Stimulated activated CD8-positive, alpha-beta memory T cell treated with anti-CD3 and anti-CD28 coated beads, Interleukin-15, amount 100 ng/mL, for 1 hour (primary cell): ENCODE measurements at regions not wholly inside any gene's neighbourhood (a gene's known extent, or its start where the extent isn't known, plus 50 kb on each side); places are given as distances from the start of the nearest gene placed in this dataset.
"Not testable (repeated sequence)": the region's sequence is repeated elsewhere in the genome, so short reads cannot be mapped to it uniquely, and the experiment has no call there.

Experiments used
- DNase-seq: peaks from one replicate; pipeline ENCODE4 v3.0.0-alpha.2; 2020; ENCODE audit warnings: low read depth

- DNase-seq = not testable (repeated sequence)
Observed at GRCh38 chr17:30686538-30687479, 137.7 kb downstream of the CRLF3 start.

GRCh38 chr17:30682280-30682679 lies 142.2 kb downstream of the CRLF3 start:
- not testable (repeated sequence) for DNase-seq

GRCh38 chr17:30680681-30681080 lies 143.8 kb downstream of the CRLF3 start:
- DNase-seq = not testable (repeated sequence)

DNA sequence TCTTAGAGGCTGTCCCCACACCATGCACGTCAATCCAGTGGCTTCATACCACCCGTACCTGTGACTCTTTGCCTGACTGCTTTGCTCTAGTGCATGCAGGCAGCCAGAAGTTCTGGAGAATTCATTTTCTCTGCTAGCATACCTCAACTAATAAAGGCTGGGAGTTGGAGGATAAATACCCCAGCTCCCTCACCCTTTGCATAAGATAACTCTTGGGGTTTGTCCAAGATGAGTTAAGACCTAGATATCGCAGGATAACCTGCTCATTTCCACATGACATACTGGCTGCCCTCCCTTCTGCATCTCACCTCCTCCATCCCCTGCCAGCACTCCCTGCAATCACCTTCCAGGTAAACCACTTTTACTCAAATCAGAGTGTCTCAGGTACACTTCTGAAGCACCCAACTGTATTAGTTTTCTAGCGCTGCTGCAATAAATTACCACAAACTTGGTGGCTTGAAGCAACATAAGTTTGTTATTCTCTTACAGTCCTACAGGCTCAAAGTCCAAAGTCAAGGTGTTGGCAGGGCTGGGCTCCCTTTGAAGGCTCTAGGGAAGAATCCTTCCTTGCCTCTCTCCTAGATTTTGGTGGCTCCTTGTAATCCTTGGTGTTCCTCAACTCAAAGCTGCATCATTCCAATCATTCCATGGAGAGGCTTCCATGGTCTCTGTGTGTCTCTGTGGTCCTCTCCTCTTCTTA lies 146.8 kb downstream of the CRLF3 start:
- no peak for DNase-seq

- not testable (repeated sequence) for DNase-seq
Observed at GRCh38 chr17:30675777-30676492, 148.6 kb downstream of the CRLF3 start.

GRCh38 chr17:30669217-30669649 lies 155.3 kb downstream of the CRLF3 start:
- not testable (repeated sequence) for DNase-seq

GRCh38 chr17:30668360-30669181 lies 155.9 kb downstream of the CRLF3 start:
- DNase-seq = not testable (repeated sequence)

DNA sequence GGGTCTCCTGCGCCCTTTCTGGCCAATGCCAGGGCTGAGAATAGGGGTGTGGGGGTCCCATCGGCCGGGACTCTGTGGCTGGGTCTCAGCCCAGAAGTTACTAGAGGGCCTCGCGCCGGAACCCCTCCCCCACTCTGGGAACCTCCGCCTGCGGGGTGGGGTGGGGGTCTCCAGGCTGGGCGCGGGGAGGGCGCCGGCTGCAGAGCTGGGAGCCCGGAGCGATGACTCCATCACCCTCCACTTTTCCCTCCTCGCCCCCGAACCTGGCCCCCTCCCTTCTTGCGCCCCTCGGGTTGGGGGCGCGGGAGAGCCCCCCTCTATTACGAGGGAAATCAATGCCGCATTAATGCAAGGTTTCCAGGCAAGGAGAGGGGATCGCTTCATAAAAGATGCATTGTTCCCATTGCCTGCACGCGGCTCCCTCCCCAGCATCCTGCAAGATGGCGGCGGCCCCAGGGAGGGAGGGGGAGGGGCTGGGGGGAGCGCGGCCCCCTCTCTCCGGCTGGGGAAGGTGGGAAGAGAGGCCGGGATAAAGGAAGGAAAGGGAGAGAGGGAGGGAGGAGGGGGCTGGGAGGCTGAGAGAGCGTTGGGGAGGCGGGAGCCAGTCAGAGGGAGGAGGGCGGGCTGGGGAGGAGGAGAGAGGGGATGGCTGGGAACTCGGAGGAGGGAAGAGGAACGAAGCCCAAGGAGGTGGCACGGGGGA lies 156.7 kb downstream of the CRLF3 start:
- DNase-seq = not testable (repeated sequence)

DNA sequence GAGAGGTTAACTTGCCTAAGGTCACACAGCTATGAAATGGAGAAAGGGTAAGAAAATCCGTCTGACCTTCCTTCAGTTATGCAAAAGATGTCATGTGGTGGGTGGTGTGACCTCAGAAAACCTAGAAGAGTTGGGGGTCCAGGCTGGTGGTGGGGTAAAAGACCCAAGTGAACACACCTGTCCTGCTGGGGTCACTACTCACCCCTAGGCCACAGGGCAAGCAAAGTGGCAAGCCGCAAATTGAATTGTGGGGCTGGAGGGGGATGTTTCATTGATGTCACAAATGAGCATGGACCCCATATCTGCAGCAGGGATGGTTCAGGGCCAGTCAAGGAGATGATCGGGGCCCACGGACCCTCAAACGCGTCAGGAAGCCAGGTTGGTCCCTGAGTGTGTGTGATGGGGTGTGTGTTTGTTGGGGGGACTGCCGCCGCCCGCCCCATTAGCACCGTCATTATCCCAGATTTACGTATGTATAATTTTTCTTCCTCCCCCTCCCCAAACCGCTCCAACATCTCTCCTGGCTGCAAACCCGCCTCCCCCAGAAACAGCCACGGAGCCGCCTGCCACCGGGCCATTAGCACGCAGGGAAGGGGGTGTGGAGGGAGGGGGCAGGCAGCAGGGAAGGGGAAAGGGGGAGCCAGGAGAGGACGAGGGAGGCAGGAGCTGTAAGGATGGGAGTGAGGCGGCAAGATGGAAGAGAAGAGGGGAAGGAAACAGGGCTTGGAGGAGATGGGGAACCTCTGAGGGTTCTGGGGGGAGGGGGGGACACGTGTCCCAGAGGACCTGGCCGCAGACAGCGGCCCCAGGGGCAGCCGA lies 157.4 kb downstream of the CRLF3 start:
- DNase-seq = not testable (repeated sequence)

GRCh38 chr17:30663727-30664455 lies 160.6 kb downstream of the CRLF3 start:
- not testable (repeated sequence) for DNase-seq

GRCh38 chr17:30657148-30657547 lies 167.3 kb downstream of the CRLF3 start:
- not testable (repeated sequence) for DNase-seq

GRCh38 chr17:30653038-30653437 lies 171.5 kb downstream of the CRLF3 start:
- DNase-seq = not testable (repeated sequence)

GRCh38 chr17:30650149-30650548 lies 172.9 kb downstream of the GOSR1 start:
- not testable (repeated sequence) for DNase-seq

- not testable (repeated sequence) for DNase-seq
Observed at GRCh38 chr17:30648015-30648620, 170.9 kb downstream of the GOSR1 start.

GRCh38 chr17:30645875-30646274 lies 168.7 kb downstream of the GOSR1 start:
- DNase-seq = not testable (repeated sequence)

- DNase-seq = not testable (repeated sequence)
Observed at GRCh38 chr17:30644713-30645112, 167.5 kb downstream of the GOSR1 start.

- not testable (repeated sequence) for DNase-seq
Observed at GRCh38 chr17:30644287-30644686, 167.1 kb downstream of the GOSR1 start.

DNA sequence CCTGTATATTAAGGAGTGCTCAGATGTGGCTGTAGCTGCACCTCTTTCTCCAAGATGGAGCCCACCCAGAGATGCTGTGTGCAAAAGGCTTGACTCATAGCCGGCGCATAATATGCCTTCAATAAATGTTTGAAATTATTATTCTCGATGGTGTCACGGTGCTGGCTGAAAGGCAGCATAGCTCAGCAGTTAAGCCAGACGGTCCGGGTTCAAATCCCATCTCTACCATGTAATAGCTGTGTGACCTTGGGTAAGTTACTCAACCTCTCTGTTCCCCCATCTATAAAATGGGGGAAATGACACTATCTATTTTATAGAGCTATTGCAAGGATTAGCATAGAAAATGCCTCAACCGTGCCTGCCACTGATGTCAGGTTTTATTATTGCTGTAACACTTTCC lies 164.2 kb downstream of the GOSR1 start:
- DNase-seq = not testable (repeated sequence)

DNA sequence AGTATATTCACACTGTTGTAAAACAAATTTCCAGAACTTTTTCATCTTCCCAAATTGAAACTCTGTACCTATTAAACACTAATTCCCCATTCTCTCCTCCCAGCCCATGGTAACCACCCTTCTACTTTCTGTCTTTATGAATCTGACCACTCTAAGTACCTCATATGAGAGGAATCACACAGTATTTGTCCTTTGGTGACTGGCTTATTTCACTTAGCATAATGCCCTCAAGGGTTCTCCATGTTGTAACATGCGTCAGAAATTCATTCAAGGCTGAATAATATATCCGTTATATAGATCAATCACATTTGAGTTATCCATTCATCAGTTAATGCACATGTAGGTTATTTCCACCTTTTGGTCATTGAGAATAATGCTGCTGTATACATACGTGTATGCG lies 162.2 kb downstream of the GOSR1 start:
- not testable (repeated sequence) for DNase-seq
